Heart right ventricle (tissue), 16 donors: ENCODE measurements at regions not wholly inside any gene's neighbourhood (a gene's known extent, or its start where the extent isn't known, plus 50 kb on each side); places are given as distances from the start of the nearest gene placed in this dataset.

ENCODE experiments used
- ATAC-seq, 8 donors: fragments of 200-7000 bp; cut with Tn5 transposase; one replicate each; pipeline ENCODE4 v1.9.1; 2020; ENCODE audit warnings: mild to moderate bottlenecking in 8 of 8, moderate library complexity in 8 of 8, moderate number of reproducible peaks in 1 of 8
- DNase-seq, 2 donors: peaks; one replicate each; pipeline ENCODE4 v3.0.0-alpha.2; 2020
- H3K27ac ChIP-seq, 10 donors: fragments of 200-600 bp; sonication (generic) in 2 of 10; one replicate each; pipeline versions ENCODE4 v1.5.0 to v1.8.0; 2020 to 2022; ENCODE audit warnings: mild to moderate bottlenecking in 3 of 10
- H3K27me3 ChIP-seq, 7 donors: fragments of 200-600 bp; one replicate each; pipeline ENCODE4 v1.8.0; 2021 to 2022; ENCODE audit warnings: mild to moderate bottlenecking in 2 of 7
- H3K36me3 ChIP-seq, 9 donors: fragments of 200-600 bp; sonication (generic) in 1 of 9; one replicate each; pipeline versions ENCODE4 v1.5.0 to v1.8.0; 2020 to 2022; ENCODE audit warnings: mild to moderate bottlenecking in 2 of 9
- H3K4me1 ChIP-seq, 9 donors: fragments of 200-600 bp; sonication (generic) in 1 of 9; one replicate each; pipeline versions ENCODE4 v1.5.0 to v1.8.0; 2020 to 2022; ENCODE audit warnings: mild to moderate bottlenecking in 4 of 9
- H3K4me3 ChIP-seq, 10 donors: fragments of 200-600 bp; sonication (generic) in 2 of 10; one replicate each; pipeline versions ENCODE4 v1.5.0 to v1.8.0; 2020 to 2022; ENCODE audit warnings: mild to moderate bottlenecking in 7 of 10, moderate library complexity in 2 of 10
- H3K9me3 ChIP-seq, 11 donors: fragments of 200-600 bp in 10 of 11; sonication (generic) in 2 of 11; one replicate each; pipeline versions ENCODE4 v1.5.0 to v1.8.0; 2013 to 2022; ENCODE audit warnings: mild to moderate bottlenecking in 2 of 11, control low read depth in 1 of 11, moderate library complexity in 1 of 11
- WGBS, 2 donors: extraction: QIAGEN DNeasy Blood & Tissue Kit; methylation state at CpG; one replicate each; pipeline ENCODE4 v1.1.7; 2013; ENCODE audit warnings: inconsistent platforms in 1 of 2; 5-methylcytosine and 5-hydroxymethylcytosine counted together
- intact Hi-C, 10 donors: fragments of 100-400 bp; cut with DNase I; formaldehyde crosslinking; loops; one replicate each; pipeline versions ENCODE4 v1.11.1 to v1.14.2; 2022
- TF ChIP-seq, protein P1 (sequence below), 9 donors: fragments of 200-600 bp; sonication (generic) in 2 of 9; IDR thresholded peaks; one replicate each; pipeline versions ENCODE4 v1.5.0 to v1.8.0; 2021 to 2022; ENCODE audit warnings: antibody characterized with exemption in 9 of 9, mild to moderate bottlenecking in 5 of 9, moderate library complexity in 1 of 9
- donor health status: Arrhythmogenic right ventricular cardiomyopathy.
- donor health status: ischemic (EF 13 %, LVEDD 7.1; RV severe dilation, severe dysfunction).
- donor health status: healthy with polysubstance abuse.
- donor health status: DM: no; HTN: yes; CAD: no.
- donor health status: DM: no; HTN: no; CAD: no.
- donor health status: ischemic (EF 25% LVEDD 6.9; RV normal size, moderate dysfunction).
- donor health status: ischemic (EF 25% LVEDD 5.7; RV mildly dilated, moderate dysfunction).
- donor health status: healthy.
- donor health status: DM: yes; HTN: yes; CAD: no.
- donor health status: Ischemic cardiomyopathy.
- donor health status: ischemic (EF 35%, LVEDD 5.7; RV mildly dilated, moderate dysfunction).
- donor health status: nonischemic (EF 11% LVEDD 7.7; RV severe dilation, severe dysfunction).
- donor health status: DM: yes; HTN: yes; CAD: no.
- donor health status: PGD.
- donor health status: ischemic (EF 29% LVEDD 5.4; RV normal size, mild dysfunction).
- donor health status: nonischemic (EF 23%, LVEDD 6.1; RV moderate dilation, normal function).

DNA sequence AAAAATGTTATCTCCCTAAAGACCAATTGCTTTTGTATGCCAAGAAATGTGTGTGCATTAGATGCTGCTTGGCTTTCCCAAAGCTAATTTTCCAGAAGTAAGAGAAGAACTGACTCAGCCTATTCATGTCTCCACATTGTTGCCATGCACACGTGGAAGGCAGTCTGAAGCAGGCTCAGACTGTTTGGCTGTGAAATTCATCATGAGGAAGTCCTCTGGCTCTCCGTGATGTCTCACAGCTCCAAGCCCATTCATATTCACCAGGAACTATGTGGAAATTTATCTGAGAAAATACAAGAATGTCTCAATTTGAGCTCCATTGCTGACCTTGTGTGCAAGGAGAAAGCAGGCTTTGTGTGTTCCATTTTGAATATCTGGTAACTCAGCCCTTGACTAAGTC lies 1022.2 kb upstream of the GJE1 start:
- Histone ChIP-seq H3K36me3 (no peaks in the 10 kb centered on the region), H3K27me3 (no peaks in the 10 kb centered on the region), H3K9me3 (no peaks in the 10 kb centered on the region), H3K4me1 (peaks cover 0 to 9% (median 0%) of the 10 kb centered on the region in 9 donors), H3K27ac (no peak overlapping the region), H3K4me3 (no peak overlapping the region)
- peak in 5 of 8 donors; percentile 42 to 72 (median 61) for ATAC-seq
- 40 to 65% methylated on average over 2 of the region's 2 CpGs for WGBS, 2 donors
- intact Hi-C loops = no loop called here
- DNase-seq = no peak
- TF ChIP-seq, protein P1, sequence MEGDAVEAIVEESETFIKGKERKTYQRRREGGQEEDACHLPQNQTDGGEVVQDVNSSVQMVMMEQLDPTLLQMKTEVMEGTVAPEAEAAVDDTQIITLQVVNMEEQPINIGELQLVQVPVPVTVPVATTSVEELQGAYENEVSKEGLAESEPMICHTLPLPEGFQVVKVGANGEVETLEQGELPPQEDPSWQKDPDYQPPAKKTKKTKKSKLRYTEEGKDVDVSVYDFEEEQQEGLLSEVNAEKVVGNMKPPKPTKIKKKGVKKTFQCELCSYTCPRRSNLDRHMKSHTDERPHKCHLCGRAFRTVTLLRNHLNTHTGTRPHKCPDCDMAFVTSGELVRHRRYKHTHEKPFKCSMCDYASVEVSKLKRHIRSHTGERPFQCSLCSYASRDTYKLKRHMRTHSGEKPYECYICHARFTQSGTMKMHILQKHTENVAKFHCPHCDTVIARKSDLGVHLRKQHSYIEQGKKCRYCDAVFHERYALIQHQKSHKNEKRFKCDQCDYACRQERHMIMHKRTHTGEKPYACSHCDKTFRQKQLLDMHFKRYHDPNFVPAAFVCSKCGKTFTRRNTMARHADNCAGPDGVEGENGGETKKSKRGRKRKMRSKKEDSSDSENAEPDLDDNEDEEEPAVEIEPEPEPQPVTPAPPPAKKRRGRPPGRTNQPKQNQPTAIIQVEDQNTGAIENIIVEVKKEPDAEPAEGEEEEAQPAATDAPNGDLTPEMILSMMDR (IDR thresholded peaks at IDR 0.05) = no peak

DNA sequence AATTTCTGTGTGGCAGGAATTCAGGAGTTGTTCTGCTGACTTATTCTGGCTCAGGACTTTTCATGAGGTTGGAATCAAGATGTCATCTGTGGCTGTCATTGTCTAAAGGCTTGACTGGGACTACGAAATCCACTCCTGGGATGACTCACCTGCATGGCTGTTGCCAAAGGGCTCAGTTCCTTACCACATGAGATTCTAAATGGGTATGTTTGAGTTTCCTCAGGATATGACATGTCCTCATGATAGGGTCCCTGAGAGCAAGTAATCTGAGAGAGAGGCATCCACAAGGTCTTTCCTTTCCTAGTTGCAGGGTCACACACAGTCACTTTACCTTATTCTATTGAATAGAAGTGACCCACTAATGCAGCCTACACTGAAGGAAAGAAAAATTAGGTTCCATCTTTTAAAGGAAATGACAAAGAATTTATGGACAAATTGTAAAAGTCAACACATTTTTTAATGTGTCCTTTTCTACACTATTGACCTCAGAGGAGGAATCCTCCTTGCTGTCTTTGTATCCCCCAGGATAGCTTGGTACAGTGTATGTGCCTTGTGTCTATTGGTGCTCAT lies 1025.0 kb upstream of the GJE1 start:
- peaks cover 0 to 9% (median 0%) of the 10 kb centered on the region in 9 donors for H3K4me1 ChIP-seq
- ATAC-seq = no peak
- H3K4me3 ChIP-seq = no peak overlapping the region
- WGBS, 2 donors = 8 to 60% methylated on average over 1 of the region's 1 CpG
- TF ChIP-seq, protein P1 (IDR thresholded peaks at IDR 0.05) = no peak
- H3K27me3 ChIP-seq = no peaks in the 10 kb centered on the region
- no peaks in the 10 kb centered on the region for H3K36me3 ChIP-seq
- intact Hi-C loops = no loop called here
- DNase-seq = no peak
- peaks cover 0 to 9% (median 0%) of the 10 kb centered on the region in 11 donors for H3K9me3 ChIP-seq
- no peak overlapping the region for H3K27ac ChIP-seq

DNA sequence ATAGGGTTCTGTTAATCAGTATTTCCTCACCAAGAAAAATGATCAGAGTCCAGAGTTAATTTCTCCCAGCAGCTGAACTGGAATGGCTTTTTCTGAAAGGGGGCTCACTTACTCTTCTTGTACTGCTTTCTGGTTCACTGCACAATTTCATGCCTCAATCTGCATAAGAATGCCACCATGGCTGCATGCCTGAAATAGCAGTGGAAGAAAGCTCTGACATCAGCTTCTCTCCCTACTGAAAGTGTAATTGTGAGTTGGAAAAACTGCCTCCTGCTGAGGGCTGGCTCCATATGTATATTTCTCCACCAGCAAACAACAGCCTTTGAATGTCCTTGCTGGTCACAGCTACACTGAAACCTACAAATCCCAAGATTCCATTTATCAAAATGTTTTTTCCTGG lies 1027.2 kb upstream of the GJE1 start:
- Histone ChIP-seq H3K4me1 (peaks cover 0 to 4% (median 0%) of the 10 kb centered on the region in 9 donors), H3K36me3 (no peaks in the 10 kb centered on the region), H3K27ac (no peak overlapping the region), H3K9me3 (peaks cover 0 to 9% (median 0%) of the 10 kb centered on the region in 11 donors), H3K4me3 (no peak overlapping the region), H3K27me3 (no peaks in the 10 kb centered on the region)
- DNase-seq = no peak
- TF ChIP-seq, protein P1 (IDR thresholded peaks at IDR 0.05) = no peak
- no peak for ATAC-seq
- intact Hi-C loops = no loop called here

DNA sequence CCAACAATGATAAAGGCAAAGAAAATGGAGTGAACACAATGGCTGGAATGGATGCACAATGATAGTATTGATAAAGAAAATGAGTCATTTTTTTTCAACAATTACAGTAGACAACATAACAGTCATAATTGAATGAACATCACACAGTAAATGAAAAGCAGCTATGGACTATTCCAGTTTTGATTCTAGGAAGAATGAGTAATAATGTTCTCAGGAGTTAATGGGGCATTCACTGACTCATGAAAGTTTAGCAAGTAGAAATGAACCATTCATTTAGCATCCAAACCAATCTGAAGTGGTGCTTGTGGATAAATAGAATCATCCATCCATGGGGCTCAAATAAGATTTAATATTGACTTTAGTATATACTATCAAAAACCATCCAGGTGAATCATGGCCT lies 1029.5 kb upstream of the GJE1 start:
- intact Hi-C loops = no loop called here
- DNase-seq = no peak

More for the DNA sequence above, 1029.5 kb upstream of the GJE1 start:
- TF ChIP-seq, protein P1 (IDR thresholded peaks at IDR 0.05) = no peak
- Histone ChIP-seq H3K4me1 (peaks cover 0 to 4% (median 0%) of the 10 kb centered on the region in 9 donors), H3K36me3 (no peaks in the 10 kb centered on the region), H3K9me3 (peaks cover 0 to 9% (median 0%) of the 10 kb centered on the region in 11 donors), H3K27me3 (no peaks in the 10 kb centered on the region), H3K27ac (no peak overlapping the region), H3K4me3 (no peak overlapping the region)
- ATAC-seq = no peak
